ENCODE measurements at regions not wholly inside any gene's neighbourhood (a gene's known extent, or its start where the extent isn't known, plus 50 kb on each side); places are given as distances from the start of the nearest gene placed in this dataset.

- DNase-seq: no peak
Measured at GRCh38 chr11:134483291-134483690, 71.2 kb upstream of the B3GAT1 start.

- no peak for DNase-seq
Measured at GRCh38 chr11:134482865-134483264, 70.8 kb upstream of the B3GAT1 start.

GRCh38 chr11:134481933-134482527 is 70.0 kb upstream of the B3GAT1 start:
- DNase-seq: no peak

- DNase-seq: no peak
Measured at GRCh38 chr11:134481135-134481534, 69.1 kb upstream of the B3GAT1 start.

- DNase-seq: no peak
Measured at GRCh38 chr11:134480136-134480712, 68.2 kb upstream of the B3GAT1 start.

GRCh38 chr11:134479206-134480135 is 67.4 kb upstream of the B3GAT1 start:
- DNase-seq: no peak

- DNase-seq: no peak
Measured at GRCh38 chr11:134478611-134479010, 66.6 kb upstream of the B3GAT1 start.

GRCh38 chr11:134478176-134478575 is 66.1 kb upstream of the B3GAT1 start:
- no peak for DNase-seq

GRCh38 chr11:134477486-134477885 is 65.4 kb upstream of the B3GAT1 start:
- no peak for DNase-seq

GRCh38 chr11:134476435-134477021 is 64.5 kb upstream of the B3GAT1 start:
- DNase-seq: peak in 1 of 2 experiments; percentile 6

- DNase-seq: no peak
Measured at GRCh38 chr11:134475951-134476350, 63.9 kb upstream of the B3GAT1 start.

- no peak for DNase-seq
Measured at GRCh38 chr11:134474942-134475341, 62.9 kb upstream of the B3GAT1 start.

GRCh38 chr11:134474070-134474860 is 62.2 kb upstream of the B3GAT1 start:
- no peak for DNase-seq

- DNase-seq: no peak
Measured at GRCh38 chr11:134471716-134472455, 59.8 kb upstream of the B3GAT1 start.

GRCh38 chr11:134471087-134471715 is 59.2 kb upstream of the B3GAT1 start:
- no peak for DNase-seq

- DNase-seq: no peak
Measured at GRCh38 chr11:134470238-134470637, 58.2 kb upstream of the B3GAT1 start.

- DNase-seq: no peak
Measured at GRCh38 chr11:134469627-134470026, 57.6 kb upstream of the B3GAT1 start.

- DNase-seq: no peak
Measured at GRCh38 chr11:134468796-134469195, 56.8 kb upstream of the B3GAT1 start.

- DNase-seq: no peak
Measured at GRCh38 chr11:134468081-134468668, 56.1 kb upstream of the B3GAT1 start.

- DNase-seq: no peak
Measured at GRCh38 chr11:134466610-134467567, 54.8 kb upstream of the B3GAT1 start.
